ENCODE measurements at regions not wholly inside any gene's neighbourhood (a gene's known extent, or its start where the extent isn't known, plus 50 kb on each side); places are given as distances from the start of the nearest gene placed in this dataset.

DNA sequence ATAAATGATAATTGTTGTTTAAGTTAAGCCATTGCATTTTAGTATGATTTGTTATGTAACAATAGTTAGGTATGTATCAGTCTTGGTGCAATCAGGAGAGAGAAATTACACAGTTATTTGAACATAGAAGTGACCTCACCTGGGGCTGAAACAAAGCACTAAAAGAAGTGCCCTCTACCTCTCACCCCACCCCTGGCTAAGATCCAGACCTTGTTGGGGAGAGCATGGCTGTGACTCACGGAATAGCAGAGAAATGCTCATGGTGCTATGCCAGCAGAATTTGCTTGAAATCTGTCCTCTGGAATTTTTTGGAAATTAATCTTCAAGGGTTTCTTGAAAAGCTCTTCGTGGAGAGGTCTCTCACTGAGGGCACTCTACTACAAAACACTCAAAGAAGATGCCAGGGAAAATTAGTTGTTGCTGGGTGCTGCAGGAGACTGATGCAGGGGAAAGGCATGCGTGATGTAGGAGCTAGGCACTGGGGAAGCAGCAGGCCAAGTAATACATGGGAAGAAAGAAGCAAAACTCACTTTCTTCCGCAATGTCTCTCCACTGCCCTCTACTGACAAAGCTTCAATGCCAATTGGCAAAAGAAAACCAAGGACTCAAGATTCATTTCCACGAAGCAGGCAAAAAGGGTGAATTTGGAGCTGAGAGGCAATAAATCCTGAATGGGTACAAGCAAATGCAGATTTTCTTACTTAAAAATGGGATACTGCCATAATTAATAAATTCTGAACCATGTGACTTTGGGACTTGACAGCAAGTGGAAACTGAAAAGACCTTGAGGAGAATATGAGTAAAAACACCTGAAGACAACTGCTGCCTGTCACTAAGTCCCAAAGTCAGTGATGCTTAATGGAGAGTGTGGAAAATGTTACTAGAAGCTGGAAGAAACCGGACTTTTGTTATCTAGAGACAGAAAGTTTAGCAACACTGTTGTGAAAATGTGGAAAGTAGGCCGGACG is 136.3 kb upstream of the ZNF184 start:
- peaks cover 10 to 73% (median 21%) of the 10 kb centered on the region in 9 donors for H3K27me3 ChIP-seq
- intact Hi-C loops (cut with DNase I), result no loop called here
- H3K9me3 ChIP-seq, result no peaks in the 10 kb centered on the region
- WGBS, 4 donors, result 38 to 46% (median 41%) methylated on average over 8 of the region's 8 CpGs
- H3K4me3 ChIP-seq, result no peak overlapping the region
- DNase-seq (no peak), ATAC-seq (no peak)
- H3K36me3 ChIP-seq, result no peaks in the 10 kb centered on the region
- TF ChIP-seq, protein P1, sequence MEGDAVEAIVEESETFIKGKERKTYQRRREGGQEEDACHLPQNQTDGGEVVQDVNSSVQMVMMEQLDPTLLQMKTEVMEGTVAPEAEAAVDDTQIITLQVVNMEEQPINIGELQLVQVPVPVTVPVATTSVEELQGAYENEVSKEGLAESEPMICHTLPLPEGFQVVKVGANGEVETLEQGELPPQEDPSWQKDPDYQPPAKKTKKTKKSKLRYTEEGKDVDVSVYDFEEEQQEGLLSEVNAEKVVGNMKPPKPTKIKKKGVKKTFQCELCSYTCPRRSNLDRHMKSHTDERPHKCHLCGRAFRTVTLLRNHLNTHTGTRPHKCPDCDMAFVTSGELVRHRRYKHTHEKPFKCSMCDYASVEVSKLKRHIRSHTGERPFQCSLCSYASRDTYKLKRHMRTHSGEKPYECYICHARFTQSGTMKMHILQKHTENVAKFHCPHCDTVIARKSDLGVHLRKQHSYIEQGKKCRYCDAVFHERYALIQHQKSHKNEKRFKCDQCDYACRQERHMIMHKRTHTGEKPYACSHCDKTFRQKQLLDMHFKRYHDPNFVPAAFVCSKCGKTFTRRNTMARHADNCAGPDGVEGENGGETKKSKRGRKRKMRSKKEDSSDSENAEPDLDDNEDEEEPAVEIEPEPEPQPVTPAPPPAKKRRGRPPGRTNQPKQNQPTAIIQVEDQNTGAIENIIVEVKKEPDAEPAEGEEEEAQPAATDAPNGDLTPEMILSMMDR (IDR thresholded peaks at IDR 0.05), result peak in 9 of 12 donors; percentile 4 to 40 (median 33)
- TF ChIP-seq POLR2A (IDR thresholded peaks at IDR 0.05), result no peak
- H3K4me1 ChIP-seq, result peaks cover 0 to 3% (median 0%) of the 10 kb centered on the region in 12 donors
- H3K27ac ChIP-seq, result no peak overlapping the region

DNA sequence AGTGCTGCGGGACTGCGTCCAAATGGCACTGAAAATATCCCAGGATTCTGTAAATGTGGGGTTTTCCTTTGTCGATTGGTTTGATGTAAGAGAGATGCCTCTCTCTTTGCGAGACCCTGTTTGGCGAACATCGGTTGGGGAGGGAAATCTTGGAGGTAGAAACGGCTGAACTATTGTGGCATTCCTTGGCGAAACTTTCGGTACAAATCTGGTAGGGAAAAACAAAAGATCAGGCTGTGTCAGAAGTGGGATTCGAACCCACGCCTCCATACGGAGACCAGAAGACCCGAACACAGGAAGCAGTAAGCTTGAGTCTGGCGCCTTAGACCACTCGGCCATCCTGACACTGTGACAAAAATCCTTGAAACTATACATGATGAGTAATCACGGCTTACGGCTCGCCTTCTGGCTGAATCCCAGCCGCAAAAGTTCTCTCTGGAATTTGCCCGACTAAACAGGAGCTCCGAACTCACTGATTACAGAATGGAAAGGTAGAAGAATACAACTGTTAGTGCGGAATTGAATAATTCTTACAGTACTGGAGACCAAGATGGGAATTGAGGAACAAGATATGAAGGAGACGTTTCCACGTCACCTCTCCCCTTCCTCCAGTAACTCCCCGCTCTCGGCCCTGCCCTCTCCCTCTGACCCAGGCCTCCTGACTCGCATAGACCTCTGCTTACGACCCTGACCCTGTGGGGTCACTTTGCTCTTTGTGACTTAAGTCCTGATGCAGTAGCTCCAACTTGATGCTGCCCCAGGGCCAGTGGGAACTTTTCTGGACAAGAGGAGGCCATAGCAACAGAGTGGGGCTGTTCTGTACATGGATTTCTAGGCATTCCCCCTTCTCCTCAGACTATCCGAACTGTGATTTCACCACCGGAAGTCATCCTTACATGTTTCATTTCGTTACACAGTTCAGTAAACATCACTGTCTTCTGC is 132.8 kb upstream of the ZNF184 start:
- intact Hi-C loops (cut with DNase I), result no loop called here
- WGBS, 4 donors, result 7 to 9% (median 8%) methylated on average over 31 of the region's 31 CpGs
- ATAC-seq (no peak), DNase-seq (no peak)
- Histone ChIP-seq H3K36me3 (no peaks in the 10 kb centered on the region), H3K27me3 (peaks cover 17 to 83% (median 41%) of the 10 kb centered on the region in 9 donors), H3K4me3 (no peak overlapping the region), H3K27ac (no peak overlapping the region), H3K9me3 (no peaks in the 10 kb centered on the region), H3K4me1 (peaks cover 0 to 3% (median 0%) of the 10 kb centered on the region in 12 donors)
- TF ChIP-seq POLR2A (IDR thresholded peaks at IDR 0.05), result no peak

DNA sequence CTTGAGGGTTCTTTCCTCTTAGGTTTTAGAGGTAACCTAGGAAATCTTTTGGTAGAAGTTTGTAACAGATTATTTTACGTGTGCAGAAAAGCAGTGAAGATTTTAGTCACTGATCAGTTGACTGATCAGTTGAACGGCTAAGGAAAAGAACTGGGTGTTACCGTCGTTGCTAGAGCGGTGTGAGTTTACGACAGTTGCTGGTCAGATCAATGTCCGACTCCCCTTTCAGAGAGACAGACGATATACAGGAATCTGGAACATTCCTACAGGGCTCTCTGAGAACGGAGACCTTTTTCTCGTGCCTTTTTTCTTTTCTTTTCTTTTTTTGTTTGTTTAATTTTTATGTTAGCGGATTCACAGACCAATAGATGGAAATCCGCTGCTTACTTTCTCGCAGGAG is 132.1 kb upstream of the ZNF184 start:
- ATAC-seq (no peak), DNase-seq (no peak)
- no peak overlapping the region for H3K27ac ChIP-seq
- TF ChIP-seq, protein P1 (IDR thresholded peaks at IDR 0.05), result no peak
- no peak for TF ChIP-seq POLR2A (IDR thresholded peaks at IDR 0.05)
- no peak overlapping the region for H3K4me3 ChIP-seq
- no peaks in the 10 kb centered on the region for H3K36me3 ChIP-seq
- peaks cover 0 to 3% (median 0%) of the 10 kb centered on the region in 12 donors for H3K4me1 ChIP-seq
- intact Hi-C loops (cut with DNase I), result no loop called here
- no peaks in the 10 kb centered on the region for H3K9me3 ChIP-seq
- H3K27me3 ChIP-seq, result peaks cover 17 to 88% (median 46%) of the 10 kb centered on the region in 9 donors
- 3 to 5% (median 4%) methylated on average over 13 of the region's 13 CpGs for WGBS, 4 donors

DNA sequence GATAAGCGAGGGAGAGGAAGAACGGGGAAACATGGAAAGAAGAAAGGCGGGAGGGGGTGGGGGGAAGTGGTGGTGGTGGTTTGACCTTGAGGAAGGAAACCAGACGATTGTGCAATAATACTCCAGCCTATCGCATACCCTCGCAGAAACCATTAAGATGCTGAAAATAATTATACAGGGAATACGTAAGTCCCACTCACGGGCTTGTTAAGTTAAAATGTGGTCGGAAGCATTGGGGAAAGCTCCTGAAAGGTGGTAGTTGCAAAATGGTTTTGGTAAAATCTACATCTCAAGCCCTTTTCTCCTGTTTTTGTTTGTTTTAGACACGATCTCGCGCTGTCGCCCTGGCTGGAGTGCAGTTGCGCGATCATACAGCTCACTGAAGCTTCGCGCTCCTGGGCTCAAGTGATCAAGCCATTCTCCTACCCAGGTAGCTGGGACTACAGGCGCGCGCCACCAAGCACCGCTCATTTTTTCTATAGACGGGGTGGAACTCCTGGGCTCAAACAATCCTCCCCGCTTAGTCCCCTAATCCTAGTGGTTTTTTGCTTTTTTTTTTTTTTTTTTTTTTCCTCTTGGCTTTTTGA is 128.9 kb upstream of the ZNF184 start:
- H3K36me3 ChIP-seq, result no peaks in the 10 kb centered on the region
- intact Hi-C loops (cut with DNase I), result no loop called here
- no peaks in the 10 kb centered on the region for H3K9me3 ChIP-seq
- TF ChIP-seq POLR2A (IDR thresholded peaks at IDR 0.05), result no peak
- TF ChIP-seq, protein P1 (IDR thresholded peaks at IDR 0.05), result no peak
- whole genome bisulfite sequencing, 4 donors, result 10 to 27% (median 11%) methylated on average over 23 of the region's 23 CpGs
- H3K4me3 ChIP-seq, result no peak overlapping the region
- ATAC-seq, result no peak
- peaks cover 0 to 3% (median 0%) of the 10 kb centered on the region in 12 donors for H3K4me1 ChIP-seq
- H3K27me3 ChIP-seq, result peaks cover 18 to 91% (median 55%) of the 10 kb centered on the region in 9 donors
- no peak overlapping the region for H3K27ac ChIP-seq
- DNase-seq, result no peak
